Lung (tissue), 11 donors: ENCODE measurements at regions not wholly inside any gene's neighbourhood (a gene's known extent, or its start where the extent isn't known, plus 50 kb on each side); places are given as distances from the start of the nearest gene placed in this dataset.
A peak's percentile ranks its signal among the peaks of the same experiment; 100 is the strongest.

ENCODE experiments used
- ATAC-seq: fragments of 200-7000 bp; cut with Tn5 transposase; one replicate; pipeline ENCODE4 v1.9.1; 2020; ENCODE audit warnings: moderate number of reproducible peaks; ENCODE audit not compliant: insufficient read depth, low FRiP score
- DNase-seq, 3 donors: peaks; one replicate each; pipeline ENCODE4 v3.0.0-alpha.2; 2013 to 2017
- H3K27ac ChIP-seq, 2 donors: one replicate each; pipeline ENCODE4 v1.5.1; 2013; ENCODE audit warnings: mild to moderate bottlenecking in 2 of 2, moderate library complexity in 2 of 2, control low read depth in 1 of 2, inconsistent platforms in 1 of 2, low read depth in 1 of 2, low read length in 1 of 2
- H3K27me3 ChIP-seq, 3 donors: one replicate each; pipeline ENCODE4 v1.5.1; 2013; ENCODE audit warnings: low read length in 2 of 3; ENCODE audit not compliant: control insufficient read depth in 3 of 3, insufficient read depth in 3 of 3
- H3K36me3 ChIP-seq, 4 donors: one replicate each; pipeline ENCODE4 v1.5.1; 2013; ENCODE audit warnings: low read length in 4 of 4, mild to moderate bottlenecking in 1 of 4, moderate library complexity in 1 of 4; ENCODE audit not compliant: control insufficient read depth in 4 of 4, insufficient read depth in 4 of 4
- H3K4me1 ChIP-seq, 5 donors: one replicate each; pipeline ENCODE4 v1.5.1; 2013; ENCODE audit warnings: low read length in 5 of 5, mild to moderate bottlenecking in 2 of 5, moderate library complexity in 1 of 5; ENCODE audit not compliant: control insufficient read depth in 5 of 5, insufficient read depth in 5 of 5
- H3K4me3 ChIP-seq: one replicate; pipeline ENCODE4 v1.5.1; 2013; ENCODE audit warnings: mild to moderate bottlenecking, control low read depth, moderate library complexity
- H3K9ac ChIP-seq, 2 donors: one replicate each; pipeline ENCODE4 v1.5.1; 2013; ENCODE audit warnings: low read length in 2 of 2, control low read depth in 1 of 2; ENCODE audit not compliant: insufficient read depth in 1 of 2
- H3K9me3 ChIP-seq, 4 donors: one replicate each; pipeline ENCODE4 v1.5.1; 2013; ENCODE audit warnings: low read length in 3 of 4, mild to moderate bottlenecking in 1 of 4, moderate library complexity in 1 of 4; ENCODE audit not compliant: control insufficient read depth in 4 of 4, insufficient read depth in 3 of 4
- WGBS, 2 donors: extraction: QIAGEN DNeasy Blood & Tissue Kit; methylation state at CpG; one replicate each; pipeline ENCODE4 v1.1.7; 2013; 5-methylcytosine and 5-hydroxymethylcytosine counted together
- TF ChIP-seq, protein P1 (sequence below): IDR thresholded peaks from 2 replicates; pipeline ENCODE4 v1.5.1; 2012; ENCODE audit warnings: mild to moderate bottlenecking; ENCODE audit errors: control extremely low read depth, extremely low read depth
- donor health status: control.
- donor health status: control.
- donor health status: Bipolar disorder and iron deficiency.
- donor health status: healthy.
- donor health status: DM: yes; HTN: yes; CAD: no.

DNA sequence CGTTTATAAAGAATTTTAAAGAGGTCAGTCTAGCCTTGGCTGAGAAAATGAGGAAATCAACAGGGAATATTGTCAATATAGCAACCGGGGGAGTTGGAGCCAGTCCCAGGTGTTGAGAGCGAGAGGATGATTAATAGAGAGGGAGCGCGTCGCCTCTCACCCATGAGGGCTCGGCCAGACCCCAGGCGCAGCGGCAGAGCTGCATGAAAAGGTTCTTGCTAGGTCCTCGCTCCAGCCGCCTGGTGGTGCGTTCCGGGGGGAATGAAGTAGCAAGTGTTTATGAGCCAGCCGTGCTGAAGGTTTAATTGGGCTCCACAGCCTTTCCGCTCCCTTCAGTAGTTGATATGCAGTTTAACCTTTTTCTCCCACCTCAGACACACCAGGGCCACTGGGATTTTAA is 167.3 kb upstream of the IRX1 start:
- ATAC-seq (no peak), DNase-seq (peak in 2 of 3 donors; percentile 6 to 20)
- Histone ChIP-seq H3K27ac (no peak overlapping the region), H3K9me3 (peaks cover 0 to 3% (median 0%) of the 10 kb centered on the region in 4 donors), H3K36me3 (no peaks in the 10 kb centered on the region), H3K4me1 (no peaks in the 10 kb centered on the region), H3K9ac (no peak overlapping the region), H3K4me3 (no peak overlapping the region), H3K27me3 (peaks cover 0 to 4% (median 0%) of the 10 kb centered on the region in 3 donors)
- TF ChIP-seq, protein P1, sequence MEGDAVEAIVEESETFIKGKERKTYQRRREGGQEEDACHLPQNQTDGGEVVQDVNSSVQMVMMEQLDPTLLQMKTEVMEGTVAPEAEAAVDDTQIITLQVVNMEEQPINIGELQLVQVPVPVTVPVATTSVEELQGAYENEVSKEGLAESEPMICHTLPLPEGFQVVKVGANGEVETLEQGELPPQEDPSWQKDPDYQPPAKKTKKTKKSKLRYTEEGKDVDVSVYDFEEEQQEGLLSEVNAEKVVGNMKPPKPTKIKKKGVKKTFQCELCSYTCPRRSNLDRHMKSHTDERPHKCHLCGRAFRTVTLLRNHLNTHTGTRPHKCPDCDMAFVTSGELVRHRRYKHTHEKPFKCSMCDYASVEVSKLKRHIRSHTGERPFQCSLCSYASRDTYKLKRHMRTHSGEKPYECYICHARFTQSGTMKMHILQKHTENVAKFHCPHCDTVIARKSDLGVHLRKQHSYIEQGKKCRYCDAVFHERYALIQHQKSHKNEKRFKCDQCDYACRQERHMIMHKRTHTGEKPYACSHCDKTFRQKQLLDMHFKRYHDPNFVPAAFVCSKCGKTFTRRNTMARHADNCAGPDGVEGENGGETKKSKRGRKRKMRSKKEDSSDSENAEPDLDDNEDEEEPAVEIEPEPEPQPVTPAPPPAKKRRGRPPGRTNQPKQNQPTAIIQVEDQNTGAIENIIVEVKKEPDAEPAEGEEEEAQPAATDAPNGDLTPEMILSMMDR, result no peak
- WGBS, 2 donors, result 21 to 34% methylated on average over 15 of the region's 15 CpGs

- Histone ChIP-seq H3K9ac (no peak overlapping the region), H3K4me3 (no peak overlapping the region), H3K36me3 (no peaks in the 10 kb centered on the region), H3K27me3 (peaks cover 0 to 2% (median 0%) of the 10 kb centered on the region in 3 donors), H3K4me1 (no peaks in the 10 kb centered on the region), H3K27ac (no peak overlapping the region), H3K9me3 (peaks cover 0 to 2% (median 0%) of the 10 kb centered on the region in 4 donors)
- TF ChIP-seq, protein P1, result no peak
- no peak for DNase-seq
- no peak for ATAC-seq
- WGBS, 2 donors, result 40 to 58% methylated on average over 2 of the region's 2 CpGs
Observed at GRCh38 chr5:3424946-3425345, 170.7 kb upstream of the IRX1 start.

GRCh38 chr5:3417376-3417943 is 178.2 kb upstream of the IRX1 start:
- Histone ChIP-seq H3K4me1 (peaks cover 0 to 3% (median 0%) of the 10 kb centered on the region in 5 donors), H3K9me3 (peaks cover 0 to 8% (median under 1%) of the 10 kb centered on the region in 4 donors), H3K36me3 (no peaks in the 10 kb centered on the region), H3K4me3 (no peak overlapping the region), H3K9ac (no peak overlapping the region), H3K27ac (no peak overlapping the region), H3K27me3 (no peaks in the 10 kb centered on the region)
- DNase-seq (no peak), ATAC-seq (no peak)
- 73 to 76% methylated on average over 17 of the region's 17 CpGs for WGBS, 2 donors
- TF ChIP-seq, protein P1, result no peak

- DNase-seq, result no peak
- Histone ChIP-seq H3K4me1 (peaks cover 0 to 2% (median 0%) of the 10 kb centered on the region in 5 donors), H3K4me3 (no peak overlapping the region), H3K9me3 (peaks cover 0 to 8% (median 0%) of the 10 kb centered on the region in 4 donors), H3K27me3 (no peaks in the 10 kb centered on the region), H3K36me3 (no peaks in the 10 kb centered on the region), H3K9ac (no peak overlapping the region), H3K27ac (no peak overlapping the region)
- ATAC-seq, result no peak
- 65 to 70% methylated on average over 7 of the region's 7 CpGs for WGBS, 2 donors
- TF ChIP-seq, protein P1, result no peak
Observed at GRCh38 chr5:3414371-3414770, 181.3 kb upstream of the IRX1 start.
